ENCODE measurements at regions not wholly inside any gene's neighbourhood (a gene's known extent, or its start where the extent isn't known, plus 50 kb on each side); places are given as distances from the start of the nearest gene placed in this dataset.

DNA sequence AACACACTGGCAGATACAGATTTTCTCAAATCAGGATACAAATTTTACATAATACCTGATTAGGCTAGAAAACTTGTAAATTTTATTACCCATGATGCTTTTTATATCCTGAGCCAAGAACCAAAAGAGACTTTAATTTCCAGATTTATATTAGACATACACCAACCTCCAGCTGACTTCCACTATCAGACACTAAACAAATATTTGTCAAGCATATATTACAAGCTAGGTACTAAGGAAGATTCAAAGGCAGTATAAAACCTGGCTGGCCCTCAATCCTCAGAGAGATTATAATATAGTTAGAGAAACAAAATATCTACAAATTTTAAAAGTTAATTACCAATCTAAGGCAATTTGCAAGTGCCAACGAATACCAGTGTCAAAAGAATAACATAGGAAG is 357.8 kb upstream of the F9 start:
- TF ChIP-seq EZH2 (IDR thresholded peaks at IDR 0.05) (no peak), EZH2phosphoT487 (IDR thresholded peaks at IDR 0.05) (no peak)
- TF ChIP-seq, protein P1, sequence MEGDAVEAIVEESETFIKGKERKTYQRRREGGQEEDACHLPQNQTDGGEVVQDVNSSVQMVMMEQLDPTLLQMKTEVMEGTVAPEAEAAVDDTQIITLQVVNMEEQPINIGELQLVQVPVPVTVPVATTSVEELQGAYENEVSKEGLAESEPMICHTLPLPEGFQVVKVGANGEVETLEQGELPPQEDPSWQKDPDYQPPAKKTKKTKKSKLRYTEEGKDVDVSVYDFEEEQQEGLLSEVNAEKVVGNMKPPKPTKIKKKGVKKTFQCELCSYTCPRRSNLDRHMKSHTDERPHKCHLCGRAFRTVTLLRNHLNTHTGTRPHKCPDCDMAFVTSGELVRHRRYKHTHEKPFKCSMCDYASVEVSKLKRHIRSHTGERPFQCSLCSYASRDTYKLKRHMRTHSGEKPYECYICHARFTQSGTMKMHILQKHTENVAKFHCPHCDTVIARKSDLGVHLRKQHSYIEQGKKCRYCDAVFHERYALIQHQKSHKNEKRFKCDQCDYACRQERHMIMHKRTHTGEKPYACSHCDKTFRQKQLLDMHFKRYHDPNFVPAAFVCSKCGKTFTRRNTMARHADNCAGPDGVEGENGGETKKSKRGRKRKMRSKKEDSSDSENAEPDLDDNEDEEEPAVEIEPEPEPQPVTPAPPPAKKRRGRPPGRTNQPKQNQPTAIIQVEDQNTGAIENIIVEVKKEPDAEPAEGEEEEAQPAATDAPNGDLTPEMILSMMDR (IDR thresholded peaks at IDR 0.05), result no peak
